ENCODE measurements at regions not wholly inside any gene's neighbourhood (a gene's known extent, or its start where the extent isn't known, plus 50 kb on each side); places are given as distances from the start of the nearest gene placed in this dataset.

DNA sequence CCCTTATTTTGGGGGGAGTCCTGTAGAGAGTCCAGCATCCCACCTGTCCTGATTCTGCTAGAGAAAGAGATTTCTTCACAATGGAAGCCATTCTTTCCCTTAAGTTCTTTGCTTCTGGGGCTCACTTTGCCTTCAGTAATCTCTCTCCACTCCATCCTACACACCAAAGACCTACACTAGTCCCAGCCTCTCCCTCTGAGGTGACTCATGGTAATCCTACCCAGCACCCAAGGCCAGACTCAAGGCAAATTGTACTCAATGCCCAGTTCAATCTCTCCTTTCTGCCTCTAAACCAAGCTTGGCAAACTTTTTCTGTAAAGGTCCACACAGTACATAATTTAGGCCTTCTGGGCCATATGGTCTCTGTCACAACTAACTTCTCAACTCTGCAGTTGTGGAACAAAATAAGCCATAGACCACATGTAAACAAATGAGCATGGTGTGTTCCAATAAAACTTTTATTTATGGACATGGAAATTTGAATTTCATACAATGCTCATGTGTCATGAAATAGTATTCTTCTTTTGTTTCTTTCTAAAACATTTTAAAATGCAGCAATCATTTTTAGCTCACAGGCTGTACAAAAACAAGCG lies 72.5 kb downstream of the MRPL46 start:
- WGBS: 62% methylated on average over 1 of the region's 1 CpG
- Histone ChIP-seq H3K4me3 (ENCODE audit: low read length) (no peak overlapping the region), H3K9me3 (ENCODE audit: control insufficient read depth, low read length) (no peaks in the 10 kb centered on the region), H3K27ac (ENCODE audit: low read length) (no peak overlapping the region), H3K4me1 (ENCODE audit: control insufficient read depth, insufficient read depth, low read length) (no peaks in the 10 kb centered on the region), H3K27me3 (ENCODE audit: control insufficient read depth, insufficient read depth) (no peaks in the 10 kb centered on the region)
- DNase-seq (no peak), ATAC-seq (no peak)
- intact Hi-C loops (cut with DNase I): no loop called here

DNA sequence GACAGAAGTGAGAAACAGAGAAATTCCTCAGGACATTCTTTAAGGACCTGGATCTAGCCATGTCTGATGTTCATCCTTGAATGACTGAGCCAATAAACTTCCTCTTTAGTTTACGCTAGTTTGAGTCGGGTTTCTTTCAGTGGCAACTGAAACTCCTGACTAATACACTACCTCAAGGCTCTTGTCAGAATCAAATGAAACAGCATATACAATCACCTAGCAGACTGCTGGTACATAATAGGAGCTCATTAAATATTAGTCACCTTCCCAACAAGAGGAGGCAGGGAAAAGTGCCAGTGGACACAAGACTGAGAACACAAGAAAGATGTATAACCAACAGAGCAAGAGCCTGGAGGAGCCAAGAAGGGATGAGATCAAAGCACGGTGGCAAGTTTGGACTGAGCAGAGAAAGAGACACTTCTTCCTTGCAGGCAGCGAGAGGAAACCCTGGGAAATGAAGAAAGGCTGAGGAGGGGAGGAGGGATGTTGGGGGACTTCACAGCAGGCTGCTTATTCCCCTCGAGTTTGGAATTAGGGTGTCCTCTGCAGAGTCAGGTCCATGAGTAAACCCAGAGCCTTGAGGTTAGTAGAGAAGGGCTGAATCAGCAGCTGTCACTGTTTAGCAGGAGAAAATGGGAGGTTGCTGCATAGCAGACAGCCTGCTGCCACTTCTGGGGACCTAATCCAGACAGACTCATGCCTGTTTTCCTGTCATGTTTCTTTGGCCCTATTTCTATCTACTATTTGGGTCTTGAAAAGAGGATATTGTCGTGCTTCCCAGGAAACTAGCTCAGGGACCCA lies 73.3 kb downstream of the MRPL46 start:
- no peak overlapping the region for H3K4me3 ChIP-seq (ENCODE audit: low read length)
- no peak for ATAC-seq
- no peaks in the 10 kb centered on the region for H3K4me1 ChIP-seq (ENCODE audit: control insufficient read depth, insufficient read depth, low read length)
- 64% methylated on average over 6 of the region's 6 CpGs for WGBS
- DNase-seq: no peak
- intact Hi-C loops (cut with DNase I): no loop called here
- H3K27me3 ChIP-seq (ENCODE audit: control insufficient read depth, insufficient read depth): no peaks in the 10 kb centered on the region
- no peaks in the 10 kb centered on the region for H3K9me3 ChIP-seq (ENCODE audit: control insufficient read depth, low read length)
- no peak overlapping the region for H3K27ac ChIP-seq (ENCODE audit: low read length)

DNA sequence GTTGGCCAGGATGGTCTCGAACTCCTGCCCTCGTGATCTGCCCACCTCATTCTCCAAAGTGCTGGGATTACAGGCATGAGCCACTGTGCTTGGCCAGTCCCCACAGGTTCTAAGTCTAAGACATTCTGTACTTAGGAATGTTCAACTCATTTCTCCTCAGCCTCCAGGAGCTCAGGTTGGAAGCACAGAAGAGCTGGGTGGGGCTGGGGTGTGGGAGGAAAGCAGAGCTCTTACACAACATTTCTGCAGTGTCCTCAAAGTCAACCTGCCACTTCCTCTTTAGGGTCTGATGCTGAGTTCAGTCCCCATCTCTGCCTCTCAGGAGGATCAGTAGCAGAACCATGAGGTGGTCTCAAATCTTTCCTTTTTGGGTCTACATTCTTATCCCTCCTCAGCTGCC lies 75.5 kb downstream of the MRPL46 start:
- DNase-seq (no peak), ATAC-seq (no peak)
- Histone ChIP-seq H3K9me3 (ENCODE audit: control insufficient read depth, low read length) (no peaks in the 10 kb centered on the region), H3K4me3 (ENCODE audit: low read length) (no peak overlapping the region), H3K4me1 (ENCODE audit: control insufficient read depth, insufficient read depth, low read length) (no peaks in the 10 kb centered on the region), H3K27me3 (ENCODE audit: control insufficient read depth, insufficient read depth) (no peaks in the 10 kb centered on the region), H3K27ac (ENCODE audit: low read length) (no peak overlapping the region)
- 88% methylated on average over 2 of the region's 2 CpGs for WGBS
- intact Hi-C loops (cut with DNase I): no loop called here

DNA sequence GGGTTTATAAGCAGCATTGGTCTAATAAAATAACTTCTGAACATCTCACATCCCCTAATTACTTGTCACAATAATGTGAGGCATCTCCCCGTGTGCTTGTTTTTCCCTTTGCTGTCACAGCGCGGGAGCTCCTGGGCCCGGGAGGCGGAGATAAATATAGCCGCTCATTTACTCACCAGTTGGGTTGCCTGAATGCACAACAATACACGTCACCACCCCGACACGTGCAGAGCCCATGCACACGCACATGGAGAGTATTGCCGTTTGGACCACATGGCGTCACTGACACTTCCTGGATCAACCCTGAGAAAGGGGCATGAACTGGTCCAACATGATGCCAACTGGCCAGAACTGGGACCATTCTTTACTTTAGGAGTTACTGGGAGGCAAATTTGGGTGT lies 76.2 kb downstream of the MRPL46 start:
- Histone ChIP-seq H3K27me3 (ENCODE audit: control insufficient read depth, insufficient read depth) (no peaks in the 10 kb centered on the region), H3K9me3 (ENCODE audit: control insufficient read depth, low read length) (no peaks in the 10 kb centered on the region), H3K4me3 (ENCODE audit: low read length) (no peak overlapping the region), H3K4me1 (ENCODE audit: control insufficient read depth, insufficient read depth, low read length) (no peaks in the 10 kb centered on the region), H3K27ac (ENCODE audit: low read length) (no peak overlapping the region)
- 78% methylated on average over 12 of the region's 12 CpGs for WGBS
- ATAC-seq (no peak), DNase-seq (no peak)
- intact Hi-C loops (cut with DNase I): no loop called here

DNA sequence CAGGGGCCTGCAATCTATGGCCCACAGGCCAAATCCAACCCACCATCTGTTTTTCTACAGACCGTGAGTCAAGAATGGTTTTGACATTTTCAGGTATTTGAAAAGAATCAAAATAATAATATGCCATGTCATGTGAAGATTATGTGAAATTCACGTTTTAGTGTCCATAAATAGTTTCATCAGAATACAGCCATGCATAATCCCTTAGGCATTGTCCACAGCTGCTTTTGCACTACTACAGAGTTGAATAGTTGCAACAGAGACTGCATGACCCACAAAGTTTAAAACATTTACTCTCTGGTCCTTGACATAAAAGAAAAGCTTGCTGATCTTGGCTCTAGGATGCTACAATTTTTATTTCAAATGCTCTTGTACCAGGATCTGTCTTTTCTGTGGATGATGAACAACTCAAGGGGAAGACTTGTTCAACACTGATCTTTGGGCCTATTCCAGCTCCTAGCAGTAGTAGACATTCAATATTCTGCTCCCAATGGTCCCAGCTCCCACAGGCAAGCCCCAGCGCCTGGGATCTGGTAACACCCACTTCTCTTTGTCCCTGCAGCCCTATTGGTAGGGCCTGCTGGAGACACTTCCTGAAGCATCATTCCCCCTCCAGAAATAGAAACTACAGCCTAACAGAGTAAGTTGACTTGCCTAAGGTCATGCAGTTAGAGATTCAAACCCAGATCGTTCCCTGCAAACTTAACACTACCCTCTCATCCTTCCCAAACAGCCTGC lies 76.9 kb downstream of the MRPL46 start:
- ATAC-seq (no peak), DNase-seq (no peak)
- intact Hi-C loops (cut with DNase I): no loop called here
- H3K4me3 ChIP-seq (ENCODE audit: low read length): no peak overlapping the region
- no peaks in the 10 kb centered on the region for H3K27me3 ChIP-seq (ENCODE audit: control insufficient read depth, insufficient read depth)
- no peaks in the 10 kb centered on the region for H3K4me1 ChIP-seq (ENCODE audit: control insufficient read depth, insufficient read depth, low read length)
- H3K9me3 ChIP-seq (ENCODE audit: control insufficient read depth, low read length): no peaks in the 10 kb centered on the region
- H3K27ac ChIP-seq (ENCODE audit: low read length): no peak overlapping the region
- whole genome bisulfite sequencing: 64% methylated on average over 4 of the region's 4 CpGs

DNA sequence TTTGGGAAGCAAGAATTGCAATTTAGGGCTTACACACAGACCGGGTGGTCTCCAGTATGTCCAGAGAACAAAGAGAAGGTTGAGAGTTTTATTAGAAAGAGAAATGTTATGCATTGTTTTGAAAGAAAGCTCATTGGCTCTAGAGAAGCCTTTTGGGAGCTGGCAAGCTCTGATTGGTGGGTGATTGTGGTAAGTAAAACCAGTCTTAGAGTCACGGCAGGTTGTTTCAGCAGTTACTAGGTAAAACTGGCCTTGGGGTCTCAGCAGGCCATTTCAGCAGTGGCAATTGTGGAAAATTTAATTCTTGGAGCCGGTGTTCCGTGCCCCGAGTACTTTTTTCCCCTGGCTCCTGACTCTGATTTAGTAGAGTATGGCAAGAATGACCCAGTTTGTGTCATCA lies 78.1 kb downstream of the MRPL46 start:
- Histone ChIP-seq H3K27ac (ENCODE audit: low read length) (no peak overlapping the region), H3K4me1 (ENCODE audit: control insufficient read depth, insufficient read depth, low read length) (no peaks in the 10 kb centered on the region), H3K4me3 (ENCODE audit: low read length) (no peak overlapping the region), H3K27me3 (ENCODE audit: control insufficient read depth, insufficient read depth) (no peaks in the 10 kb centered on the region), H3K9me3 (ENCODE audit: control insufficient read depth, low read length) (no peaks in the 10 kb centered on the region)
- DNase-seq (no peak), ATAC-seq (no peak)
- WGBS: 94% methylated on average over 5 of the region's 5 CpGs
- intact Hi-C loops (cut with DNase I): no loop called here

DNA sequence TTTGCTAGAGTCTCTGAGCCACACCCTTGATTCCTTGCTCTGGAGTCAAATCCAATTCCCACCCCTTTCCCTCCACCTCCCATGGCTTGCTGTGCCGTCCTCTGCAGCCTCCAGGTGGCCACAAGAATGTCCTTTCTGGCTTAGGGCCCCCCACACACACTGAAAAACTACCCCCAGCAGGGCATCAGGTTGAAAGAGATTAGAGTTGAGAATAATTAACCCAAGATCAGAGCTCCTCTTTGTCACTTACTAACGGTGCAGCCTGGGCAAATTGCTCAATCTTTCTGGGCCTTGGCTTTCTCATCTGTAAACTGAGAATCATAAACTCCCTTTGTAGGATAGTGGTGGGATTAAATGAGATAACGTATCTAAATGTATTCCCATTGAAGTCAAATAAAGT lies 78.5 kb downstream of the MRPL46 start:
- intact Hi-C loops (cut with DNase I): no loop called here
- H3K27ac ChIP-seq (ENCODE audit: low read length): no peak overlapping the region
- WGBS: 58% methylated on average over 3 of the region's 3 CpGs
- no peak overlapping the region for H3K4me3 ChIP-seq (ENCODE audit: low read length)
- no peak for ATAC-seq
- H3K4me1 ChIP-seq (ENCODE audit: control insufficient read depth, insufficient read depth, low read length): no peaks in the 10 kb centered on the region
- H3K27me3 ChIP-seq (ENCODE audit: control insufficient read depth, insufficient read depth): no peaks in the 10 kb centered on the region
- H3K9me3 ChIP-seq (ENCODE audit: control insufficient read depth, low read length): no peaks in the 10 kb centered on the region
- no peak for DNase-seq

DNA sequence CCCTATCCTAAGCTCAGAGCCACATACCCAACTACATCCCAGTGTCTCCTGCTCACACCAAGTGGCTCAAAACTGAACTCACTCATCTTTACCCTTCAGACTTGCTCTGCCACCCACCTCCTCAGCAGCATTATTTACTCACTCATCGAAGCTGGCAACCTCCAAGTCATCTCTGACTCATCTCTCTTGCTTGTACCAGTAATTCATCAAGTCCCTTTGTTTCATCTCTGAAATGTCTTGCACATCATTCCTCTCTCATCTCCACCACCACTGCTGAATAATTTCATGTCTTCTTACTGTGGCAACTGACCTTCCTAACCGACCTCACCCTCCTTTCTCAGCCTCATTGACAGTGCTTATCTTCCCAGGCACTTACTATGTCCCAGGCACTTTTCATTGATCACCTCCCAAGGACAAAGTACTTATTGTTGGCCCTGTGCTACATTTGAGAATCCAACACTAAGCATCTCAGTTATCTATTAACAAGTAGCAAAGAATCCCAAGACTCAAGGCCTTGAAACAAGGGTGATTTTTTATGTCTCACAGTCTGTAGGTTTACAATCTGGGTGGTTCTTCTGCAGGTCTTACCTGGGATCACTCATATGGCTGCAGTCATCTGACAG lies 82.0 kb downstream of the MRPL46 start:
- intact Hi-C loops (cut with DNase I): no loop called here
- Histone ChIP-seq H3K4me3 (ENCODE audit: low read length) (no peak overlapping the region), H3K27ac (ENCODE audit: low read length) (no peak overlapping the region), H3K27me3 (ENCODE audit: control insufficient read depth, insufficient read depth) (no peaks in the 10 kb centered on the region), H3K4me1 (ENCODE audit: control insufficient read depth, insufficient read depth, low read length) (no peaks in the 10 kb centered on the region), H3K9me3 (ENCODE audit: control insufficient read depth, low read length) (no peaks in the 10 kb centered on the region)
- 44% methylated on average over 2 of the region's 2 CpGs for WGBS
- ATAC-seq (no peak), DNase-seq (no peak)

DNA sequence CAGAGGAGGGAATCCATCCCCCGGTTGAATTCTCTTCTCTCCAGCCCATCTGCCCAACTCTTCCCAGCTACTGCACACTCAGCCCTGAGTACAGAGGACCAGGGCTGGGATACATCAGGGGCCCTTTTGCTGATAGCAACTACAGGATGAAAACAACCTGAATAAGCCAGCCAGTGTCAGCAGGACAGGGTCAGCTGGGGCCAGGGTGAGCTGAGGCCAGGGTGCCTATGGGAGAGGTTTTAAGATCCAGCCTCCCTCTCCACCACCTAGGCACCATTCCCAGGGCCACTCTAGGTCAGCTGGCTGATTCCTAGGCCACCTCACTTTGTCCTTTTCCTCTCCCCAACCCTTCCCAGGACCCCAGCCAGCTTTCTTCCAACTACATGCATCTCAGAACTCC lies 83.8 kb downstream of the MRPL46 start:
- ATAC-seq (no peak), DNase-seq (no peak)
- WGBS: 52% methylated on average over 1 of the region's 1 CpG
- Histone ChIP-seq H3K9me3 (ENCODE audit: control insufficient read depth, low read length) (no peaks in the 10 kb centered on the region), H3K27me3 (ENCODE audit: control insufficient read depth, insufficient read depth) (no peaks in the 10 kb centered on the region), H3K27ac (ENCODE audit: low read length) (no peak overlapping the region), H3K4me3 (ENCODE audit: low read length) (no peak overlapping the region), H3K4me1 (ENCODE audit: control insufficient read depth, insufficient read depth, low read length) (no peaks in the 10 kb centered on the region)
- intact Hi-C loops (cut with DNase I): no loop called here

DNA sequence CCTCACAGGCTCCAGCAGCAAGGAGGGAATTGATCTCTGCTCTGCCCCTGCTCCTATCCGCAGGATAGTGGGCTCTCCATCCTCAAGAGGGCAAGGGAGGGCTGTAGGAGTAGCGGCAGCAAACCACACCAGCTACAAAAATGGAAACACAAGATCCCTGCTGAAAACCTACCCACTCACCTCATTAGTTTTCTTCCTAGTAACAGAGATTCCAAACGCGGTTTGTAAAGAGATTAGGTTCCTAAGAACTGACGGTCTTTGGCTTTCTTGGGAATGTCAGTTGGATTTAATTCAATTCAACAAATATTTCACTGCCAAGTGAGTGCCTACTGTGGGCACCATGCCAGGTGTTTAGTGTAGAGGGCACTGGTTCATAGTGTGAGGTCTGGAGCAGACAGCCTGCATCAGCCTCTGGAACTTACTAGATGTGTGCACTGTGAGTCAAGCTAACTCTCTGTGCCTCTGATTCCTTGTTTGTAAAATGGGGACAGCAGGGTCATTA lies 84.7 kb downstream of the MRPL46 start:
- Histone ChIP-seq H3K27me3 (ENCODE audit: control insufficient read depth, insufficient read depth) (no peaks in the 10 kb centered on the region), H3K9me3 (ENCODE audit: control insufficient read depth, low read length) (no peaks in the 10 kb centered on the region), H3K27ac (ENCODE audit: low read length) (no peak overlapping the region), H3K4me3 (ENCODE audit: low read length) (no peak overlapping the region), H3K4me1 (ENCODE audit: control insufficient read depth, insufficient read depth, low read length) (no peaks in the 10 kb centered on the region)
- ATAC-seq: peak; percentile 31 to 49
- no peak for DNase-seq
- intact Hi-C loops (cut with DNase I): no loop called here
- 28% methylated on average over 5 of the region's 5 CpGs for WGBS

DNA sequence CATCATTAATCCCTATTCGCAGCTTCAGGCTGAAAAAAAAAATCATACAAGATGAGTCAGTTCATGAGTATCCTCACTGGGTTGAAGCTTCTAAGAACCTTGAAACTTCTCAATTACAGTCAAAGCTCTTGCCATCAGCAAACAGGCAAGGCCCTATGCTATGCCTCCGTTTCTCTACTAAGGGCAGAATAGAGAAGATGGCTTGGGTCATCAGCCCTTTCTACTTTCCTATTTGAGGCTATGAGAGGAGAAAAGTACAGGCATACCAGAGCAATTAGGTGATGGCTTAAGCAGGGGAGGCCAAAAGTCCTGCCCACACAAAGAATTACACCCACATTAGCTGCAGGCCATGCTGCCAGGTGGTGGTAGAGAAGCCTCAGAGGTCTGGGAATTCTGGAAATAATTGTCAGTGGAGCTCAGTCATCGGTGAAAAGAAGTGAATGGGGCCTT lies 89.0 kb downstream of the MRPL46 start:
- no peaks in the 10 kb centered on the region for H3K4me1 ChIP-seq (ENCODE audit: control insufficient read depth, insufficient read depth, low read length)
- 80% methylated on average over 3 of the region's 3 CpGs for WGBS
- H3K27ac ChIP-seq (ENCODE audit: low read length): no peak overlapping the region
- ATAC-seq (no peak), DNase-seq (no peak)
- intact Hi-C loops (cut with DNase I): no loop called here
- no peak overlapping the region for H3K4me3 ChIP-seq (ENCODE audit: low read length)
- H3K9me3 ChIP-seq (ENCODE audit: control insufficient read depth, low read length): no peaks in the 10 kb centered on the region
- H3K27me3 ChIP-seq (ENCODE audit: control insufficient read depth, insufficient read depth): no peaks in the 10 kb centered on the region
